BLaER1 treated with 17β-estradiol and CSF1 and Interleukin-3, amounts not matched to agents 10 nM and 100 nM (cell line): ENCODE measurements at regions not wholly inside any gene's neighbourhood (a gene's known extent, or its start where the extent isn't known, plus 50 kb on each side); places are given as distances from the start of the nearest gene placed in this dataset.

ENCODE experiments used
- H3K27ac ChIP-seq, 11 experiments: shearing (Covaris generic); formaldehyde crosslinking; 2 replicates each; pipeline ENCODE4 v1.8.1; 2022
- H3K27me3 ChIP-seq, 11 experiments: shearing (Covaris generic); formaldehyde crosslinking; 2 replicates each; pipeline ENCODE4 v1.8.1; 2022
- H3K36me3 ChIP-seq, 11 experiments: shearing (Covaris generic); formaldehyde crosslinking; 2 replicates each; pipeline ENCODE4 v1.8.1; 2022
- H3K4me1 ChIP-seq, 10 experiments: shearing (Covaris generic); formaldehyde crosslinking; 2 replicates each; pipeline ENCODE4 v1.8.1; 2022
- H3K4me2 ChIP-seq, 11 experiments: shearing (Covaris generic); formaldehyde crosslinking; 2 replicates each; pipeline ENCODE4 v1.8.1; 2022
- H3K4me3 ChIP-seq, 10 experiments: shearing (Covaris generic); formaldehyde crosslinking; 2 replicates each; pipeline ENCODE4 v1.8.1; 2022
- H3K9ac ChIP-seq, 11 experiments: shearing (Covaris generic); formaldehyde crosslinking; 2 replicates each; pipeline ENCODE4 v1.8.1; 2022
- H3K9me3 ChIP-seq, 11 experiments: shearing (Covaris generic); formaldehyde crosslinking; replicated peaks in 1 of 11; 2 replicates each; pipeline ENCODE4 v1.8.1; 2022
- H4K20me1 ChIP-seq, 11 experiments: shearing (Covaris generic); formaldehyde crosslinking; 2 replicates each; pipeline ENCODE4 v1.8.1; 2022
- Cebpa-rat ChIP-seq, 11 experiments: shearing (Covaris generic); IDR thresholded peaks; 2 replicates each; pipeline ENCODE4 v1.8.1; 2022

DNA sequence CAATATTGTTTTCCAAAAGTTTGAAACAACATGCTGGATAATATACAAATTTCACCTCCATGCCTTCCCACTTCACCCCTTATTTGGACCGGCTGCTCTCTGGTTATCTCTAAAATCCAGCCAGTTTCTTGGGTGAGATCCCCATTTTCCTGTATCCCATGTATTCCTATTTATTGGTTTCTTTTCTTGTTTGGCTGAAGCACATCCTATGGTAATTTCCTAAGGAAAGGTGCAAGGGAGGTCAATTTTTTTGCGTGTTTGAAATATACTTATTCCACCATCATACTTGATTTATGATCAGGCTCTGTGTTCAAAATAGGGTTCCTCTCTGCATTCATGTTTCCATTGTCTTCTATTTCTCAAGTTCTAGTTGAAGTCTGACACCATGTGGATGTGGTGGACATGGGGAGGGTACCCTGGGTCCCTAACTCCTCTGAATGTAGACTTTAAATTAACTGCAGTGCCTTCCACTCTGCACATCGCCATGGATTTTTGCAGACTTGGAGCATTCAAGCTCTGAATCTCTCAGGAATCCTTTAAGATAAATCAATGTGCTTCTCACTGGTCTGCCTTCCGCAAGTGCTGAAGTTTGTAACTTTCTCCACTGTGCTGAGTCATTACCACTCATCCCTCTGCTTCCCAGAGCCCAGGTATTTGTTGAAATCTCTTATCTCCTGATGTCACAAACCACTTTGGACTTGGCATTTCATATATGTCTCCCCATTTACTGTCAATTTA is 52.1 kb upstream of the TLE3 start:
- Histone ChIP-seq H3K27ac (no peak overlapping the region), H3K9ac (no peak overlapping the region), H3K27me3 (peaks cover 0 to 14% (median 0%) of the 10 kb centered on the region in 11 experiments; a peak in 3 of 22 replicates), H3K4me1 (peaks cover 13 to 31% (median 22%) of the 10 kb centered on the region in 10 experiments), H3K9me3 (no peaks in the 10 kb centered on the region), H3K36me3 (no peaks in the 10 kb centered on the region), H4K20me1 (peaks cover 0 to 7% (median 0%) of the 10 kb centered on the region in 11 experiments; a peak in 3 of 22 replicates), H3K4me3 (no peak overlapping the region), H3K4me2 (no peak overlapping the region)
- TF ChIP-seq Cebpa-rat (IDR thresholded peaks at IDR 0.05) = no peak

- no peak for TF ChIP-seq Cebpa-rat (IDR thresholded peaks at IDR 0.05)
- Histone ChIP-seq H3K9me3 (no peaks in the 10 kb centered on the region), H4K20me1 (peaks cover 0 to 7% (median 0%) of the 10 kb centered on the region in 11 experiments; a peak in 3 of 22 replicates), H3K27ac (no peak overlapping the region), H3K27me3 (peaks cover 0 to 31% (median 0%) of the 10 kb centered on the region in 11 experiments; a peak in 5 of 22 replicates), H3K4me1 (peaks cover 13 to 30% (median 18%) of the 10 kb centered on the region in 10 experiments), H3K4me2 (no peak overlapping the region), H3K4me3 (no peak overlapping the region), H3K36me3 (no peaks in the 10 kb centered on the region), H3K9ac (no peak overlapping the region)
Measured at GRCh38 chr15:70147778-70148177, 50.1 kb upstream of the TLE3 start.
